ENCODE measurements at regions not wholly inside any gene's neighbourhood (a gene's known extent, or its start where the extent isn't known, plus 50 kb on each side); places are given as distances from the start of the nearest gene placed in this dataset.
"Not testable (repeated sequence)": the region's sequence is repeated elsewhere in the genome, so short reads cannot be mapped to it uniquely, and the experiment has no call there.

- Histone ChIP-seq H3K9me3 (no peaks in the 10 kb centered on the region), H3K27me3 (peaks cover 28% of the 10 kb centered on the region), H3K4me3 (no peak overlapping the region), H3K4me1 (peaks cover 0 to 10% (median 0%) of the 10 kb centered on the region in 3 donors), H3K36me3 (no peaks in the 10 kb centered on the region), H3K27ac (no peak overlapping the region)
- ATAC-seq, result no peak
- TF ChIP-seq EP300 (IDR thresholded peaks at IDR 0.05) (no peak), POLR2A (IDR thresholded peaks at IDR 0.05) (no peak), CTCF (IDR thresholded peaks at IDR 0.05) (no peak), POLR2AphosphoS5 (IDR thresholded peaks at IDR 0.05) (no peak)
- WGBS, 2 donors (ENCODE audit: low coverage in 1 of 2), result 43 to 58% methylated on average over 20 to 27 of the region's 29 CpGs
These were observed 105.5 kb upstream of the SIMC1 start for GRCh38 chr5:176132471-176133288.

- Histone ChIP-seq H3K4me3 (no peak overlapping the region), H3K36me3 (no peaks in the 10 kb centered on the region), H3K27me3 (peaks cover 28% of the 10 kb centered on the region), H3K4me1 (peaks cover 0 to 10% (median 0%) of the 10 kb centered on the region in 3 donors), H3K9me3 (no peaks in the 10 kb centered on the region), H3K27ac (no peak overlapping the region)
- TF ChIP-seq POLR2A (IDR thresholded peaks at IDR 0.05) (no peak), EP300 (IDR thresholded peaks at IDR 0.05) (no peak), CTCF (IDR thresholded peaks at IDR 0.05) (no peak), POLR2AphosphoS5 (IDR thresholded peaks at IDR 0.05) (no peak)
- no peak for ATAC-seq
- 18 to 28% methylated on average over 2 to 5 of the region's 34 CpGs for WGBS, 2 donors (ENCODE audit: low coverage in 1 of 2)
These were observed 104.8 kb upstream of the SIMC1 start for GRCh38 chr5:176133289-176133870.

- Histone ChIP-seq H3K4me3 (no peak overlapping the region), H3K27me3 (peaks cover 28% of the 10 kb centered on the region), H3K4me1 (peaks cover 0 to 10% (median 0%) of the 10 kb centered on the region in 3 donors), H3K27ac (no peak overlapping the region), H3K36me3 (no peaks in the 10 kb centered on the region), H3K9me3 (no peaks in the 10 kb centered on the region)
- no peak for ATAC-seq
- 33 to 51% methylated on average over 2 to 9 of the region's 15 CpGs for WGBS, 2 donors (ENCODE audit: low coverage in 1 of 2)
- no peak for TF ChIP-seq EP300 (IDR thresholded peaks at IDR 0.05)
- no peak for TF ChIP-seq POLR2A (IDR thresholded peaks at IDR 0.05)
- no peak for TF ChIP-seq POLR2AphosphoS5 (IDR thresholded peaks at IDR 0.05)
- no peak for TF ChIP-seq CTCF (IDR thresholded peaks at IDR 0.05)
These were observed 104.3 kb upstream of the SIMC1 start for GRCh38 chr5:176133877-176134276.

- 58% methylated on average over 6 of the region's 17 CpGs; no CpG with 5 or more reads in 1 of the 2 donors for WGBS, 2 donors (ENCODE audit: low coverage in 1 of 2)
- Histone ChIP-seq H3K27me3 (peaks cover 28% of the 10 kb centered on the region), H3K4me3 (no peak overlapping the region), H3K27ac (no peak overlapping the region), H3K9me3 (no peaks in the 10 kb centered on the region), H3K4me1 (peaks cover 0 to 10% (median 0%) of the 10 kb centered on the region in 3 donors), H3K36me3 (no peaks in the 10 kb centered on the region)
- TF ChIP-seq CTCF (IDR thresholded peaks at IDR 0.05) (no peak), POLR2AphosphoS5 (IDR thresholded peaks at IDR 0.05) (no peak), POLR2A (IDR thresholded peaks at IDR 0.05) (no peak), EP300 (IDR thresholded peaks at IDR 0.05) (no peak)
- ATAC-seq, result no peak
These were observed 103.5 kb upstream of the SIMC1 start for GRCh38 chr5:176134529-176135223.

GRCh38 chr5:176140138-176140537, 98.1 kb upstream of the SIMC1 start:
- Histone ChIP-seq H3K9me3 (peaks cover 0 to 16% (median 0%) of the 10 kb centered on the region in 3 donors), H3K4me1 (peaks cover 0 to 27% (median 0%) of the 10 kb centered on the region in 3 donors)
- not testable (repeated sequence) for H3K4me3 ChIP-seq, H3K27ac ChIP-seq, H3K36me3 ChIP-seq, ATAC-seq, H3K27me3 ChIP-seq
- WGBS, 2 donors (ENCODE audit: low coverage in 1 of 2), result 83% methylated on average over 1 of the region's 1 CpG; no CpG with 5 or more reads in 1 of the 2 donors

All from gastroesophageal sphincter (tissue), 4 donors.